Ascending aorta (tissue), 2 donors: ENCODE measurements at regions not wholly inside any gene's neighbourhood (a gene's known extent, or its start where the extent isn't known, plus 50 kb on each side); places are given as distances from the start of the nearest gene placed in this dataset.

Source experiments
- DNase-seq, 2 donors: peaks; one replicate each; pipeline ENCODE4 v3.0.0-alpha.2; 2019; ENCODE audit warnings: low spot score in 2 of 2
- H3K27ac ChIP-seq, 2 donors: fragments of 200-600 bp; sonication (generic); one replicate each; pipeline ENCODE4 v1.5.1; 2016 to 2017; ENCODE audit warnings: mild to moderate bottlenecking in 1 of 2
- H3K27me3 ChIP-seq: fragments of 200-600 bp; sonication (generic); one replicate; pipeline ENCODE4 v1.5.1; 2017
- H3K36me3 ChIP-seq, 2 donors: fragments of 200-600 bp; sonication (generic); one replicate each; pipeline ENCODE4 v1.5.1; 2016
- H3K4me1 ChIP-seq, 2 donors: fragments of 200-600 bp; sonication (generic); one replicate each; pipeline ENCODE4 v1.5.1; 2016 to 2017; ENCODE audit warnings: mild to moderate bottlenecking in 1 of 2
- H3K4me3 ChIP-seq, 2 donors: fragments of 200-600 bp; sonication (generic); one replicate each; pipeline ENCODE4 v1.5.1; 2016 to 2017; ENCODE audit warnings: mild to moderate bottlenecking in 1 of 2
- H3K9me3 ChIP-seq, 2 donors: fragments of 200-600 bp; sonication (generic); one replicate each; pipeline ENCODE4 v1.5.1; 2016
- intact Hi-C: fragments of 100-400 bp; cut with DNase I; formaldehyde crosslinking; loops from one replicate; pipeline ENCODE4 v1.15.1; 2023
- TF ChIP-seq, protein P1 (sequence below), 3 experiments: fragments of 200-600 bp in 2 of 3; fragments of 450-650 bp in 1 of 3; sonication (generic) in 2 of 3; IDR thresholded peaks; one replicate each; pipeline ENCODE4 v1.5.1; 2016 to 2019; ENCODE audit warnings: antibody characterized with exemption in 3 of 3, mild to moderate bottlenecking in 1 of 3, moderate library complexity in 1 of 3

DNA sequence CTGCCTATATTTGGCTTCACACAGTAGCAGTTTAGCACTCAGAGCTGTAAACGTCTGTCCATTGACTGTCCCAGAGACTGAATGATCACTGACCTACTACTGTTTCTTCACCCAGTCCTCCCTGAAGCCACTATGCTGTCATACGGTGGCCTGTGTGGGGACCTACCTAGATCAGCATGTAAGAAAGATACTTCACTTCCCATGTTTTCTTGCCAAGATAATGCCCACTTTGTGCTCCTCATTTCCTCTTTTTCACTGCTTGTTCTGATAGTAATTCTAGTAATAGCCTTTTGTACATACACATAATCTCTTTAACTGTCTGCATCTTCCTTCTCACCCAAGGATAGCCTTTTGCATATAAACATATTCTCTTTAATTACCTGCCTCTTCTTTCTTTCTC is 109.9 kb upstream of the TIAM2 start:
- no peak for DNase-seq
- Histone ChIP-seq H3K36me3 (no peaks in the 10 kb centered on the region), H3K27ac (no peak overlapping the region), H3K27me3 (no peaks in the 10 kb centered on the region), H3K9me3 (no peaks in the 10 kb centered on the region), H3K4me3 (no peak overlapping the region), H3K4me1 (peaks cover 0 to 2% of the 10 kb centered on the region in 2 donors)
- TF ChIP-seq, protein P1, sequence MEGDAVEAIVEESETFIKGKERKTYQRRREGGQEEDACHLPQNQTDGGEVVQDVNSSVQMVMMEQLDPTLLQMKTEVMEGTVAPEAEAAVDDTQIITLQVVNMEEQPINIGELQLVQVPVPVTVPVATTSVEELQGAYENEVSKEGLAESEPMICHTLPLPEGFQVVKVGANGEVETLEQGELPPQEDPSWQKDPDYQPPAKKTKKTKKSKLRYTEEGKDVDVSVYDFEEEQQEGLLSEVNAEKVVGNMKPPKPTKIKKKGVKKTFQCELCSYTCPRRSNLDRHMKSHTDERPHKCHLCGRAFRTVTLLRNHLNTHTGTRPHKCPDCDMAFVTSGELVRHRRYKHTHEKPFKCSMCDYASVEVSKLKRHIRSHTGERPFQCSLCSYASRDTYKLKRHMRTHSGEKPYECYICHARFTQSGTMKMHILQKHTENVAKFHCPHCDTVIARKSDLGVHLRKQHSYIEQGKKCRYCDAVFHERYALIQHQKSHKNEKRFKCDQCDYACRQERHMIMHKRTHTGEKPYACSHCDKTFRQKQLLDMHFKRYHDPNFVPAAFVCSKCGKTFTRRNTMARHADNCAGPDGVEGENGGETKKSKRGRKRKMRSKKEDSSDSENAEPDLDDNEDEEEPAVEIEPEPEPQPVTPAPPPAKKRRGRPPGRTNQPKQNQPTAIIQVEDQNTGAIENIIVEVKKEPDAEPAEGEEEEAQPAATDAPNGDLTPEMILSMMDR (IDR thresholded peaks at IDR 0.05): no peak
- intact Hi-C loops: no loop called here

DNA sequence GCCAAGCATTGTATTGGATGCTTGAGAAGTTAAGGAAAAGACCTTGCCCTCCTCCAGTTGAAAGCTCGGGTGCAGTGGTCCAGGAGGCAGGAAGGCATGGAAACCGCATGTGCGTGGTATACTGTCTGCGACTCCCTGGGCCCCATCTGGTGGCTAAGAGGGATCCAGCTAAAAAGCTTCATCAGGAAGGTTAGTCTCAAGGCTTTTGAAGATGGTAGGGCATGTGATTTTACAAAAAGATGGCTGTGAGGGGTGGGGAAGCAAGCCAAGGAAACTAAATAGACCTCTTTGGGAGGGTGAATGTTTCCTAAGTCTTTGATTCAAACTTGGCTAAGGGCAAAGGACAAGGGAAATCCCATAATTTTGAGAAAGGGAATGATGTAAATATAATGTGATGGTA is 109.1 kb upstream of the TIAM2 start:
- intact Hi-C loops: no loop called here
- TF ChIP-seq, protein P1 (IDR thresholded peaks at IDR 0.05): no peak
- Histone ChIP-seq H3K4me1 (peaks cover 0 to 2% of the 10 kb centered on the region in 2 donors), H3K36me3 (no peaks in the 10 kb centered on the region), H3K4me3 (no peak overlapping the region), H3K27me3 (no peaks in the 10 kb centered on the region), H3K27ac (no peak overlapping the region), H3K9me3 (no peaks in the 10 kb centered on the region)
- no peak for DNase-seq

DNA sequence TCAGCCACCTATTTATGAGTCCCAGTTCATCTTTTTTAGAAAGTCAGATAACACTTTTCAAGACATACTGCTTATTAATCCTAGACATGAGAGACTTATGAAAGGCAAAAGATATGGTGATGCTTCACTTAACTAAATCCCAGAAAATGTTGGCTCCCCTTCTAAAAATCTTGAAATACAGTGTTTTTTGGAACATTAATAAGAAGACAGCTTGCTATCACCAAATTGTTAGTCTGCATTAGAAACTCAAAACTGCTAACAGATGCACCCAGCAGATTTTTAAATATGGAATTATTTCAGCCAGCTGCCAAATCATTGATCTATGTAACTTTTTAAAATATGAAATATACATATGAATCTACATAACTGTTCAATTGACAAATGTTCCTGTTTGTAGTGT is 108.6 kb upstream of the TIAM2 start:
- Histone ChIP-seq H3K36me3 (no peaks in the 10 kb centered on the region), H3K9me3 (no peaks in the 10 kb centered on the region), H3K4me3 (no peak overlapping the region), H3K4me1 (peaks cover 0 to 2% of the 10 kb centered on the region in 2 donors), H3K27me3 (no peaks in the 10 kb centered on the region), H3K27ac (no peak overlapping the region)
- TF ChIP-seq, protein P1 (IDR thresholded peaks at IDR 0.05): no peak
- no peak for DNase-seq
- intact Hi-C loops: no loop called here

DNA sequence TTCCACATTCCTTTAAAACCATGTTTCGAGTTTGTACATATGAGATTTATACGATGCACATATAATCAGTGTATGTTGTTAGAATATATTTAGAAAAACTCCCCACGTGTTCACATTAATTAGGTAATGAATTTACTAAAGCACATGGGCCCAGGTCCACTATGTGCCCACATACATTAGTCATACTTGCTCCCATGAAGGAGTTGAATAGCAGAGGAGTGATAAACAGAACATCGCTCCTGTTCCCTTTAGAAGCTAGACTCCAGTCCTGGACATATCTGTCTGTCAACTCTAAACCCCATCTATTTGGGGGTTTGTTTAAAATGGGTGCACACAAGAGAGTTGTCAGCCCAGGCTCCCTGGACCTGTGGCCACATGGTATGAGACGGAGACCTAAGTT is 108.1 kb upstream of the TIAM2 start:
- Histone ChIP-seq H3K9me3 (no peaks in the 10 kb centered on the region), H3K27me3 (no peaks in the 10 kb centered on the region), H3K4me3 (no peak overlapping the region), H3K27ac (no peak overlapping the region), H3K4me1 (peaks cover 0 to 2% of the 10 kb centered on the region in 2 donors), H3K36me3 (no peaks in the 10 kb centered on the region)
- intact Hi-C loops: no loop called here
- TF ChIP-seq, protein P1 (IDR thresholded peaks at IDR 0.05): no peak
- DNase-seq: no peak

DNA sequence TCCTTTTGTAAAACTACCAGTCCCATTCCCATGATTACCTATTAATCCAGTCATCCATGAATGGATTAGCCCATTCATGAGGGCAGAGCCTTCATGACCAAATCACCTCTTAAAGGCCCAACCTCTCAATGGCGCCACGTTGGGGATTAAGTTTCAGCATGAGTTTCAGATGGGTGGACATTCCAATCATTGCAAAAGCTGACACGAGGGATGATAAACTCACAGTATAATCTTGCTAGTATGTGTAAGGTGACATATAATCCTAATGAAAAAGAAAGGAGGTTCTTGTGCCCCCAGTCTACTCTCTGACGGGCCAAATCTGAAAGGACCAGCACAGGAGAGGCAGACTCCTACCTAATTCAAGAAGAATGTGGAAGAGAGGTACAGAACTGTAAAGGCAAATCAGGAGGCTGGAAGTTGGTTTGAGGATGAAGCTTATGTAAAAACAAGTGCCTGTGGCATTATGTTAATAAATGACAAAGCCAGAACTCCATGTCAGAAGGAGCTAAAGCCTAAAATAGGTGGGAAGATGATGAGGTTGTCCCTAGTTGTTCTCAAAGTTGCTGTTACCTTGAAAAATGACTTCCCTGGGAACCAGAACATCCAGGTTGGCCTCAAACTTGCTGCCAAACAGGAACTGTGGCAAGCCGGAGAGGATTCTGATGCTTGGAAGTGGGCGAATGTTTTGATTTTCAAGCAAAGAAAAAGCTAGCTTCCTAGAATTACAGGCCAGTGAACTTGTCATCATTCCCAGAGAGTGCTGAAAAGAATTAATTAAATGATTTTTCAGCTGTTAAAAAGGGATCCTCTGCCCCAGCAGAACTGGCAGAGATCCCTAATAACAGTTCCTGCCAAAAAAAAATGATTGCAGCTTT is 106.5 kb upstream of the TIAM2 start:
- Histone ChIP-seq H3K36me3 (no peaks in the 10 kb centered on the region), H3K27ac (peak overlapping the region in 1 of 2 donors; percentile 13), H3K4me3 (no peak overlapping the region), H3K27me3 (no peaks in the 10 kb centered on the region), H3K4me1 (peaks cover 0 to 8% of the 10 kb centered on the region in 2 donors), H3K9me3 (no peaks in the 10 kb centered on the region)
- TF ChIP-seq, protein P1 (IDR thresholded peaks at IDR 0.05): no peak
- DNase-seq: no peak
- intact Hi-C loops: no loop called here
